NCI-H69 (cell line): ENCODE measurements at regions not wholly inside any gene's neighbourhood (a gene's known extent, or its start where the extent isn't known, plus 50 kb on each side); places are given as distances from the start of the nearest gene placed in this dataset.
"Not testable (repeated sequence)": the region's sequence is repeated elsewhere in the genome, so short reads cannot be mapped to it uniquely, and the experiment has no call there.

Source experiments
- DNase-seq: peaks from one replicate; lab custom pipeline; 2025; lab: John Stamatoyannopoulos, UW

DNA sequence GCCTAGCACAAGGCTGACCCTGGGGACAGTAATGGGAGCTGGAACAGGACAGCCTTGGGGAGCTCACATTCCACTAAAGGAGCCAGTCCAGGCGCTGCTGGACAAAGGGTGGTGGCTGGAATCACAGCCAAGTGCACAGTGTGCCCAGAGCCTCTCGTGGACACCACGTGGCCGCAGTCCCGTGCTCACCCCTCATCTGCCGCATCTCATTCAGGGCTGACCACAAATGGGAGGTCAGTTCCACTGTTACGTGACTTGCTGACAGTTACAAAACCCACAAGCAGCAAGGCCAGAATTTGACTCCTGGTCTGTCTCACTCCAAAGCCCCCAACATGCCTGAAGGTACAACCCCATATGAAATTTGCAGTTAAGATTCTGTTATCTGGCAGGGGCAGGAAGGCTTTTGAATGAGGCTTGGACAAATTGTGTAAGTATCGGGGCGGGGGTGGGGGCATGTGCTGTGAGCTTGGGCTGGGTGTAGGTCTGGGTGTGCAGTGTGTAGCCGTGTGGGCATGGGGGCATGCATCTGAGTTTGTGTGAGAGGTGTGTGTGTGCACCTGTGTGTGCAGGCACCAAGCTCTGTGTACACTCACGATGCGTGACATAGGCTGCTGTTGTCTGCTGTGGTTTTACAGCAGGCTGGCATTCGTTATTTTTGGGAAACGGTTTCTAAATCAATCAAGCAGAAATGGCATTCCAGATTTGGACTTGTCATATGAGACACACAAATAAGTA, 301.7 kb downstream of the BRD1 start:
- DNase-seq: no peak

DNA sequence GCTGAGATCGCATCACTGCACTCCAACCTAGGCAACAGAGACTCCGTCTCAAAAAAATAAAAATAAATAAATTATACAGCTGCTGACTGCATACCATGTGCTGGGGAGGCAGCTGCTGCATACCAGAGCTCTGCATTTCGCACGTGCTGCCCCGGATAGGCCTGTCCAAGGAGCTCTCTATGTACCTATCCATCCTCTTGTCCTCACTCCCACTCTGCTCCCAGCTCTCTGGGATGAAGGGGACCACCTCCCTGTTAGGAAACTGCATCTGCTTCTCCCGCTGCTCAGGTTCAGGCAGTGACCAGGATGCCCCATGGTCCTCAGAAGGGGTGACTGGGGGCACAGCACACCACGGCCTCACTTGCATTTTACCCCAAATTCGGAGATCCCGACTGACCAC, 302.3 kb downstream of the BRD1 start:
- DNase-seq: no peak

DNA sequence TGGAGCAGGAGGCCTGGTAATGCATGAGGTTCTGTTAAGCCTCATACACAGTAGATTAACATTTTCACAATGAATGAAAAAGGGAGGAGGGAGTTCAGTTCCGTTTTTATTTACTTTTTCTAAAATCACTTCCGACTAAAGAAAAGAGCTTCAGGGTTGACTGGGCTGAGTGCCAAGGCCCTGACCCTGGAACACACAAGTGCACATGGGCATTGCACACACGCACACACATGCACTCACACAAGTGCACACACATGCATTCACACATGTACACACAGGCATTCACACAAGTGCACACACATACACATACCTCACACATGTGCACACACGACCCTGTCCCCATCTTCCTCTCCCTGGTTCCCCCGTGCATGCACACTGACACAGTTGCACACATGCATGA, 303.3 kb downstream of the BRD1 start:
- DNase-seq: peak; percentile 48

DNA sequence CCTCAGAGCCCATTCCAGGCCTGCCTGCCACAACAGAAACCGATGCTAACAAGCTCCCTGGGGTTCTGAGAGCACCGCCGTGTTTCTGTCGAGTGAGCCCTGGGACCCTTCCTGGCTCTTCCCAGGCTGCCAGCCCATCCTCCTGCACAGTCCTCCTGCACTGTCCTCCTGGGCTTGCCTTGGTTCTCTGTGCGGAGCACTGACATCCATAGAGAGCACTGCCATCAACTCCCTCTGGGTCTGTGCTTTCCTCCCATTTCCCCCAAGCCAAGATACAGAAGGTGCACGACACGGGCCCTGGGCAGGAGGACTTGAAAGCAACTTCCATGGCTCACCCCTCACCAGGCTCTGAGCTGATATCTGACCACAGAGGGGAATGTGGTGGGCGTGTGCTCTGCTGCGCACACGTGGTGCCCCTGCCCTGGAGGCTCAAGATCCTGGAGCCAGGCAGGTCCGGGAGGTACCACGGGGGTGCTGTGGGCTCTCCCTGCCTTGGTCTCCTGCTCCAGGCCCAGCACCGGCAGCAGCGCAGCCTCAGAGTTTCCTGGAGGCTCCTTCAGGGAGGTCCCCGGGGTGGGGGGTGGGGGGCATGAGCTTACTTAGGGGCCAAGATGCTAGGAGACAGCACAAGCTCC, 304.2 kb downstream of the BRD1 start:
- no peak for DNase-seq

DNA sequence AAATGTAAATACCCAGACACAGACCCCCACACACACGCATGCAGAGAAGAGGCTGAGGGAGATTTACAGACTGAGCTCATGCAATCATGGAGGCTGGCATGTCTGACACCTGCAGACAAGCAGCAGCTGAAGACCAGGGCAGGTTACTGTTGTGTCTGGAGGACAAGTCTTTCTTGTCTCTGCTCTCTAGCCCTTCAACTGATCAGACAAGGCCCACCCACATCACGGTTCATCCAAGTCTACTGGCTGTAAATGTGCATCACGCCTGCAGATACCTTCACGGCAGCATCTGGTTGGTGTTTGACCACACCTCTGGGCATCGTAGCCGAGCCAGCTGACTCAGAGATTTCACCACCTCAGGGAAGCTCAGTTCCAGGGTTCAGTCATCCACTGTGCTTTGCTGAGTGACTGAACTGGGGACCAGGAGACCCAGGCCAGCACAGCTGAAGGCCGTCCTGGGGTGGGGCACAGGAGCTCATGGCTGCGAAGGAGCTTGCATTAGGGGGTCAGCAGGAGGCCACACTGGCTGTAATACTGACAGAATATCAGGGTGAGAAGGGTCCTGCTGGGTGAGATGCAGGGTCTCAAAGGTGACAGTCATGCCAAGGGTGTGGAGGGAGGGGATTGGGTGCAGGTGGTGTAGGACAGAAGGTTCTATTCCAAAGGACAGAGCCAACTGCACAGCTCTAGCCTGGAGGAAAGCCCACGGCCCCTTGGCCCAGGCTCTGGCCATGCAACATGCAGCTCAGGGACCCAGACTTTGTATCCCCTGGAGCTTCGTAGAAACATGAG, 304.9 kb downstream of the BRD1 start:
- no peak for DNase-seq

DNA sequence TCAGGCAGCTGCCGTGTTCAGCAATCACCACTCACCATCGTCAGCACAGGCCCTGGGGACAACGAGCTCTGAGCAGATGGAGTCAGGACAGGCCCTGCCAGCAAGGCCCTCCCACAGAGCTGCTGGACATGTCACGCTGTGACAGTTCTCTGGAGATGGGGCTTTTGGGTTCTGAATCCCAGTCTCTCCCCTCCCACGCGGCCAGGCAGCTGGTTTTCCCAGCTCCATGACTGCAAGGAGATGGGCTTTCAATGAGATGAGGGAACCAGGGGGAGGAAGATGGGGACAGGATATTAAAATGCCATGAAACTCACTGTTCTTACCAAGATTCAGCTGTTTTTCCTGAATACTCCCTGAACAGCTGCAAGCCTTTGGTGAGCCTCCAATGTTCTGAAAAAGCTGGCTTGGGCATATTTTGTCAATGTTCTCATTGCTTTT, 305.9 kb downstream of the BRD1 start:
- DNase-seq: no peak

DNA sequence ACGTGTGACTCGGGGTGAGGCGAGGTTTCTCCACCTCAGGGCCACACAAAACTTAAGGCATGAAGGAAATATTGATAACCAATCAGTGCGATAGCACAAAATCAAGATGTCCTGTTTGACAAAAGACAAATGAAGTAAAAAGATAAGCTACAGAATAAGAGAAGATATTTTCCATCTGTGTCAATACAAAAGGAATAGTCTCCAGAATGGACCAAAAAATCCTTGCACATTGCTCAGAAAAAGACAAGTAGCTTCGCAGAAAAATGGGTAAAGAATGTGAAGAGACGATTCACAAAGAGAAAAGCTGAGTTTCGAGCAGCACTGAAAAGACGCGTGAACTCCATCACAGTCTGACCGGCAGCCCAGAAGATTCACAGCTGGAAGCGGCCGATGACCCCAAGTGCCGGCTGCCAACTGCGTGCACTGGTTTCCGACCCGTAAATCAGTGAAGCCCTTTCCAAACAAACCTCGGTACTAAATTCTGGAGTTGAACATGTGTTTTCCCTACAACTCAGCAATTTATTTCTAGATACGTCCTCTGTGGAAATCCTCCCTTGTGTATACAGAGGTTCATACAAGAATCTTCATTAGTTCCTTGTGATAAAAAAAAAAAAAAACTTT, 308.4 kb downstream of the BRD1 start:
- DNase-seq: no peak

DNA sequence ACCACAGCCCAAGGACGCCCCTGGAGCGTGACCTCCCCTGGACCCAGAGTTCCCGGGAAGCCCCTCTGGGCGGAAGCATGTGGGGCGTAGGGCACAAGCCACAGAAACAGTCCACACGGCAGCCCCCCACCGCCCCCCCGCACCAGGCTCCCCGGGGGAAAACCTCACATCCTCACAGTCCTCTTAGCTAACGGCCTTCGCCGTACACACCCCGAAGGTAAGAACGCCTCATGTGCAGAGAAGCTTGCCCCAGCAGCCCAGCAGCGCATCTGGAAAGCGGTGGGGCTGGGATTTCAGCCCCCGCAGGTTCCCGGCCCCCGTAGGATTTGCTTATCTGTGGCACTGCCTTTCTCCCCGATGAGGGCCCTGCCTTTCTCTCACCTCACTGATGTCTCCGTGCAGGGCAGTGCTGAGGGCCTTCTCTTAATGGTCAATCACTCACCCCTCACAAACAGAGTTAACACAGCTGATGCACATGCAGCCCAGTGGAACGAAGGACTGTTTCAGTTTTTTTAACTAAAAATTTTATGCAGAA, 309.2 kb downstream of the BRD1 start:
- DNase-seq: no peak

DNA sequence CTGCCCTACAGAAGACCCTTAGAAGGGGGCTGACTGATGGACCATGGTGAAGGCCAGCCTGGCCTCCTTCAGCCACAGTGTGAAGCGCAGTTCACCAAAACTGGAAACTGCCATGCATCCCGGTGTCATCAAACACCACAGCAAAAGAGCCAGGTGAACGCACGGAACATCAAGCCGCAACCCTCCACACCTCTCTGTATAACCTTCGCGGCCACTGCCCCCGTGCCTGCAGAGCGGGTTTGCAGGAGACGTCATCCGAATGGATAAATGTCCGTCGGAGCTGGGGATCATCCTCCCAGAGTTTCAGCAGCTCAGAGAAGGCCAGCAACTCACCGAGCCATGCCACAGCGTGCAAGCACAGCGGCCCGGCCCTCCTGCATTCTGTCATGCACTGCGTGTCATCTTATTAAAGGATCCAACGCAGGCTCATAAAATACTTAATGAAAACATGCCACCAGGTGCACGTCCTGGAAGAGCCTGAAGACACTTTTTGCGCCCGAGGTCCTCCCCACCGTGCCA, 309.9 kb downstream of the BRD1 start:
- no peak for DNase-seq

DNA sequence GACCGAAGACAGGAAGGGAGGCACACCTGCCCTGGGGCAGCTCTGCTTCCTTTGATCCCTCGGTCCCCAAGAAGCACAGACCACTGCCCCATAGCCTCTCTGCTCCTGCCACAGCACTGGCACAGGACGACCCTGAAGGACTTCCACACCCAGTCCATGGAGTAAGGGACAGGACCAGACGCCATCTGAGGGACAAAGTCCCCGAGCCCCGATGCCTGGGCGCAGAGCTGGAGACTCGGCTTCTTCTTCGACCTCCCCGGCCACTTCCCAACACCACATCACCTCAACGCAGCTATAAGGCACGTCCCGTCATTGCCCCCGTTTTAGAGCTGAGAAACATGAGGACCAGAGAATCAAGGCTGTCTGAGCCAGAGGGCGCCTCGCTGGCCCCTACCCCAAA, 310.5 kb downstream of the BRD1 start:
- DNase-seq: no peak

DNA sequence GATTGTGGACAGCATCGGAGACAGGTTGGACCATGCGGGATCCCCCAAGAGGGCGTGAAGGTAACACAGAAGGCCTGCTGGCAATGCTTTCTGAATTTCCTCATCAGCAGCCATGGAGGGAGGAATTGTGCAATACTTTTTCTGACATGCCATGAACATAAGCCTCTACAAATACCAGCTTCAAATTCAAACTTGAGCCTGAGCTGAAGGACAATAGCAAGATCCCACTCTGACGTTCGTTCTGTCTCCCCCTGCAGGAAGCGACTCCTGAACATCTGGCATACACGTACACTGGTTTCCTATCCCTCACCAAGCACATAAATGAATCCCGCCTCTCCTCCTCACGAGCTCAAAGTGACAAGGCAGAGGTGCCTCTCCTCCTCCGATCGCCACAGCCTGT, 312.2 kb downstream of the BRD1 start:
- peak; percentile 8 for DNase-seq

DNA sequence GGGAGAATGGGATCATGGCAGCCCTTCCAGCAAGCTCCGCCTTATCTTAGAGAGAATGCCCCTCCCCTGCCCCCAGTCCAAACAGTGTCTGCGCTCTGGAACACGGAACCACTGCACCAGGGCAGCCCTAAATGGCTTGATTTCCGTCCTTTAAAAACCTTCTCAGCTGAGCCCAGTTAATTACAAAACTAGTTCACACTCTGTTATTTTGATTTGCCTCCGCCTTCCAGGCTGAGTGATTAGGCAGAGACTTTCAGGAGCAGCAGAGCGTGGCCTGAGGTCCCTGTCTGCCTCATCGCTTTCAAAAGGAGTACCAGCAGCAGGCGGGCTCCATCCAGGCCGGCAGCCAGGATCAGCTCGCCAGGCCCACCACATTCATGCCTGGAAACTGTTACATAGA, 313.0 kb downstream of the BRD1 start:
- peak; percentile 83 for DNase-seq

DNA sequence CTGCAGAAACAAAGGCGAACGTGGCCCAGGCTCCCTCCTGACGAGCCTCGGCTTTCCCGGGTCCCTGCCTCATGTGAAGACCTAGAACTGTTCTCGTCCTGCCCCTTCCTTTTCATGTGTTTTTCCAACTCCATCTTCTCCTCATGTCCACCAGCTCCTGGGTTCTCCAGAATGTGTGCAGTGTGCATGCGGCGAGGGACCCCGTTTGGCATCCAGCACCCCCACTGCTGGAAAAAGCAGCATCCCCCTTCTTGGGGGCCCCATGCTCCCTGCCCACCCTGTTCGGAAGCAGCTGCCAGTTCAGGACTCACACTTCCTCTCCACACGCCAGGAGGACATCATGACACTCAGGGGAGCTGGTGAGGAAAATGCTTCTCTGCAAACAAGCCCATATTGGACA, 313.5 kb downstream of the BRD1 start:
- DNase-seq: no peak

DNA sequence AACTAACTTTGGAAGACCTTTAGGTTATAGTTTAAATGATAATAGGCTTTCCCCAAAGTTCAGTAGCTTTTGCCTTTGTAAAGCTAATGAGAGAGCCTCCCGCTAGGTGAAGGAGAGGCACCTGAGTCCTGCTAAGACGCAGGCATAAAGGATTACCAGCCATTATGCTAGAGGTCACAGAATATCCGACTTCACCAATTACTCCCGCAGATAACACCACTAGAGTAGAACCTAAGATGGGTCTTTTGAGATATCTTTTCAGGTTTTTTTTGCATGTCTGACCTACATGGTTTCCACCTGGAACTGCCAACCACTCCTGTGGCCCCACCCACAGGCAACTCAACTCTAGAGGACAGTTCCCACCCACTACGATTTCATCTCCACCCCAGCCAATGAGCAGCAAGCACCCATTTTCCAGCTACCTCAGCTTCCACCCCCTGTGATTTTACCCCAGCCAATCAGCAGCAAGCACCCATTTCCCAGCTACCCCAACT, 314.3 kb downstream of the BRD1 start:
- DNase-seq: no peak

DNA sequence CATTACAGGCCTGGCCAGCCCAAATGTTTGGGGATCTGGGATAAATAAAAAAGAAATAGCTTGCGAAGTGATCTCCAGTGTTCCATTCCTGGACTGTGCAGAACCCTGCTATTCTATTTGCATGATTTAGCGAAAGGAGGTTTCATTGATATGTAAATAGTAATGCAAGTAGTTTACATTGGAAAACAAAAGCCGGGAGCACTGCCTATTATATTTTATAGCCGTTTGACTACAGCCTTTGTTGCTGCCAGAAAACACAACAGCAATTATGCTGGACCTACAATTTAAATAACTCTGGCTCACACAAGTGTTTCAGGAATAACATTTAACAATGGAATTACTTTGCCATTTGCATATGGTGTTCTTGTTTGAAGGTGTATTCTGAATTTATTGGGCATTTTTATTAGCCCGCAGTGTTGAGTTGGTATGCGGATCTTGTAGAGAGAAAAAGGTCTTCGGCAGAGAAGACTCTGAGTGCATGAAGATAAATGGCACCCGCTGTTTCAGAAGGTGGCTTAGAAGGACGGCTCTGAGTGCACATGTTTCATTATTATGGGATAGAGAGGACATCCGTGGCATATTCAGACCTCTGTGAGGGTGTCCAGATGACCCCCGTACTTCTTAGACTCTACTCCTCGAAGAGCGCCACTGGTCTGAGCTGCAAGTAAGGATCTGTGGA, 315.0 kb downstream of the BRD1 start:
- DNase-seq: peak; percentile 74

DNA sequence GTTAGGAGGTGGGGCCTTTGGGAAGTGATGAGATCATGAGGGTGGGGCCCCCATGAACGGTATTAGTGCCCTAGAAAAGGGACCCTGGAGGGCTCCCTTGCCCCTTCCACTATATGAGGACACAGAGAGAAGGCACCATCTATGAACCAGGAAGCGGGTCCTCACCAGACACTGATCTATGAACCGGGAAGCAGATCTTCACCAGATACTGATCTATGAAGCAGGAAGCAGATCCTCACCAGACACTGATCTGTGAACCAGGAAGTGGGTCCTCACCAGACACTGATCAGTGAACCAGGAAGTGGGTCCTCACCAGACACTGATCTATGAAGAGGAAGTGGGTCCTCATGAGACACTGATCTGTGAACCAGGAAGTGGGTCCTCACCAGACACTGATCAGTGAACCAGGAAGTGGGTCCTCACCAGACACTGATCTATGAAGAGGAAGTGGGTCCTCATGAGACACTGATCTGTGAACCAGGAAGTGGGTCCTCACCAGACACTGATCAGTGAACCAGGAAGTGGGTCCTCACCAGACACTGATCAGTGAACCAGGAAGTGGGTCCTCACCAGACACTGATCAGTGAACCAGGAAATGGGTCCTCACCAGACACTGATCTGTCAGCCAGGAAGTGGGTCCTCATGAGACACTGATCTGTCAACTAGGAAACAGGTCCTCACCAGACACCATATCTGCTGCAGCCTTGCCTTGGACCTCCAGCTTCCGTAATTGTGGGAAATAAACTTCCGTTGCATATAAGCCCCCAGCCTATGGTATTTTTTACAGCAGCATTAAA, 316.1 kb downstream of the BRD1 start:
- not testable (repeated sequence) for DNase-seq

DNA sequence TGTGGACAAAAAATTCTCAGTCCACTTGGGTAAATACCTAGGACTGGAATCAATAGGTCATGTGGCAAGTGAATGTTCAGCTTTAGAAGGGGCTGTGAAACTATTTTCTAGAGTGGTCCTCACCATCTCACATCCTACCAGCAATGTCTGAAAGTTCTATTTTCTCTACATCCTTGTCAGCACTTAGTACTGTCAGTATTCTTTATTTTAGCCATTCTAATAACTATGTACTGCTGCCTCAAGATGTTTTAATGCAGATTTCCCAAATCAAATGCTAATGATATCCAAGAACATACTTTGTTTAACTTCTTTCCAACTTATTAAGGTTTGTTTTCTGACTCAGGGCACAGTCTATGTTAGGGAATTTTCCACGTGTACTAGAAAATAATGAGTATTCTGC, 317.0 kb downstream of the BRD1 start:
- DNase-seq: no peak

DNA sequence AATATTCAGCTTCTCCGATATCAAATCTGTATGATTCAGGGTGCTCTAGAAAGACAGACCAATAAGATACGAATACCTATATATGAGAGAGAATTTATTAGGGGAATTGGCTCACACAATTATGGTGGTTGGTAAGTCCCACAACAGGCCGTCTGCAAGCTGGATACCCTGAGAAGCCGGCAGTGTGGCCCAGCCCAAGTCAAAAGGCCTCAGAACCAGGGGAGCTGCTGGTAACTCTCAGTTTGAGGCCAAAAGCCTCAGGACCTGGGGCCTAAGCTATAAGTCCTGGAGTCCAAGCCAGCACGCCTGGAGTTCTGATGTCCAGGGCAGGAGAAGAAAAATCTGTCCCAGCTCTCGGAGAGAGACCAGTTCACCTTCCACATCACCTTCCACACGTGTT, 318.7 kb downstream of the BRD1 start:
- DNase-seq: no peak

DNA sequence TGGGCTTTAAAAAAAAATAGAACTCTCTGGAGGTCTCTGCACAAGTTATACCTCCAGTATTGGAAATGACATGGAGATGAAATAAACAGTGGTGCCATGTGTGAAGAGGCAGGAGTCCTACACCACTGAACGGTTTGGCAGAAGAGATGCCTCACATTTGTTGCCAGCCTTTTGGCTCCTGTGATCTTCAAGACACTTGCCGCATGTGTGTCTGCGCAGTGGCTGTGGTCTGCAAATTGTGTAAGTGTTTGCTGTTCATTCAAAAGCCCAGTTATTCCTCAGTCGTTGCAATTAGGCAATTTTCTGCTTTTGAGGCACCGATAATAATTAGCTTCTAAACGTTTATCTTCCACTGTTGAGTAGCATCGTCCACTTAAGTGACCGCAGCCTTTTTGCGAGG, 319.1 kb downstream of the BRD1 start:
- DNase-seq: no peak

DNA sequence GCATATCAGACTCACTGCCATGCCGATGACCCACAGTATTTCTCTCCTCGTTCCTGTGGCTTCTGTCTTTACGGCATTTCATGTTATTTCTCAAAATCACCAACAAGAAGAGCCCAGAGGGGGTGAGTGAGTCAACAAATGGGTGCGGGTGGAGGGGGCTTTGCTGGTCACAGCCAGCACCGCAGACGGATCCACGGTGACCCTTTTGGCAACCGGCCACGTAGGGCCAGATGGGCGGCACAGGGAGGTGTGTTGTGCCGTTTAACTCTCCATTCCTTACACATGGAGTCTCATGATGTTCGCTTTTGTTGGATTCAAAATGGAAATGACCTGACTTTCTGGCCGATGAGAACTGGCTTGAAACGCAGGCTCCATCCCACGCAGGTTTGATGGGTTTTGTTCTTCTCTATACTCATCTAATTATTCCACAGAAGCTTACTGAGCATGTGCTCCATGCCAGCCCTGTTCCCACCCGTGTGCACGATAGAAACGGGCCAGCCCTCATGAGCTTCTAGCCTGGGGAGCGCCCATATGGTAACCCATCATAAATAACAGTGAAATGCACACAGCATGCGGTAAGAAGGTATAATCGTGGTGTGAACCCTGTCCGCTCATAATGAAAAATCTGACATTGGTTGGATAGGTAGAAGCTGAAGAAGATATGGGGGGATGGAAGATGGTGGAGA, 319.9 kb downstream of the BRD1 start:
- peak; percentile 27 for DNase-seq
